ENCODE measurements at regions not wholly inside any gene's neighbourhood (a gene's known extent, or its start where the extent isn't known, plus 50 kb on each side); places are given as distances from the start of the nearest gene placed in this dataset.

DNA sequence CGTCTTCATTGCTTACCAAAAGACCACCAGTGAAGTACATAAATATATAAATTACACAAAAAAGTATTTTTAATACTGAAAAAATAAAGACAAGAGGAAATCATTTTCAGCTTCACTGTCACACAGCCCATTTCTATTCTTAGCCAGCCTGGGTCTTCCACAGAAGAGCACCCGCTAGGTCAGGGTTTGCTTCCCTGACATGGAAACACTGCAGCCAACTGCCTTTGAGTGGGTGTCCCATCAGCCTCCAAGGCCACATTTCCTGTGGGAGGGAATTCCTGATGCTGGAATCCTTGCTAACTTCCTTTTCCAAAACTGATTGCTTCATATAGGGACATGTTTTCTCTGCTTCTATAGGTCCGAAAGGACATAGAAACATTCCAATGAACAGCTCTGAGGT is 137.8 kb upstream of the CAV2 start:
- WGBS (ENCODE audit: insufficient coverage, low coverage, low lambda C conversion rate, missing lambda C conversion rate) = 94% methylated on average over 3 of the region's 3 CpGs
- TF ChIP-seq, protein P1, sequence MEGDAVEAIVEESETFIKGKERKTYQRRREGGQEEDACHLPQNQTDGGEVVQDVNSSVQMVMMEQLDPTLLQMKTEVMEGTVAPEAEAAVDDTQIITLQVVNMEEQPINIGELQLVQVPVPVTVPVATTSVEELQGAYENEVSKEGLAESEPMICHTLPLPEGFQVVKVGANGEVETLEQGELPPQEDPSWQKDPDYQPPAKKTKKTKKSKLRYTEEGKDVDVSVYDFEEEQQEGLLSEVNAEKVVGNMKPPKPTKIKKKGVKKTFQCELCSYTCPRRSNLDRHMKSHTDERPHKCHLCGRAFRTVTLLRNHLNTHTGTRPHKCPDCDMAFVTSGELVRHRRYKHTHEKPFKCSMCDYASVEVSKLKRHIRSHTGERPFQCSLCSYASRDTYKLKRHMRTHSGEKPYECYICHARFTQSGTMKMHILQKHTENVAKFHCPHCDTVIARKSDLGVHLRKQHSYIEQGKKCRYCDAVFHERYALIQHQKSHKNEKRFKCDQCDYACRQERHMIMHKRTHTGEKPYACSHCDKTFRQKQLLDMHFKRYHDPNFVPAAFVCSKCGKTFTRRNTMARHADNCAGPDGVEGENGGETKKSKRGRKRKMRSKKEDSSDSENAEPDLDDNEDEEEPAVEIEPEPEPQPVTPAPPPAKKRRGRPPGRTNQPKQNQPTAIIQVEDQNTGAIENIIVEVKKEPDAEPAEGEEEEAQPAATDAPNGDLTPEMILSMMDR (IDR thresholded peaks at IDR 0.05) = no peak
- no peak for TF ChIP-seq POLR2A (IDR thresholded peaks at IDR 0.05)
- intact Hi-C loops (cut with DNase I) = no loop called here
- ATAC-seq (no peak), DNase-seq (no peak)
- H3K4me1 ChIP-seq = peaks cover 0 to 4% (median 2%) of the 10 kb centered on the region in 4 donors
- no peak overlapping the region for H3K4me3 ChIP-seq
- H3K36me3 ChIP-seq = no peaks in the 10 kb centered on the region
- no peak overlapping the region for H3K27ac ChIP-seq
- H3K9me3 ChIP-seq = no peaks in the 10 kb centered on the region
- H3K27me3 ChIP-seq = no peaks in the 10 kb centered on the region

DNA sequence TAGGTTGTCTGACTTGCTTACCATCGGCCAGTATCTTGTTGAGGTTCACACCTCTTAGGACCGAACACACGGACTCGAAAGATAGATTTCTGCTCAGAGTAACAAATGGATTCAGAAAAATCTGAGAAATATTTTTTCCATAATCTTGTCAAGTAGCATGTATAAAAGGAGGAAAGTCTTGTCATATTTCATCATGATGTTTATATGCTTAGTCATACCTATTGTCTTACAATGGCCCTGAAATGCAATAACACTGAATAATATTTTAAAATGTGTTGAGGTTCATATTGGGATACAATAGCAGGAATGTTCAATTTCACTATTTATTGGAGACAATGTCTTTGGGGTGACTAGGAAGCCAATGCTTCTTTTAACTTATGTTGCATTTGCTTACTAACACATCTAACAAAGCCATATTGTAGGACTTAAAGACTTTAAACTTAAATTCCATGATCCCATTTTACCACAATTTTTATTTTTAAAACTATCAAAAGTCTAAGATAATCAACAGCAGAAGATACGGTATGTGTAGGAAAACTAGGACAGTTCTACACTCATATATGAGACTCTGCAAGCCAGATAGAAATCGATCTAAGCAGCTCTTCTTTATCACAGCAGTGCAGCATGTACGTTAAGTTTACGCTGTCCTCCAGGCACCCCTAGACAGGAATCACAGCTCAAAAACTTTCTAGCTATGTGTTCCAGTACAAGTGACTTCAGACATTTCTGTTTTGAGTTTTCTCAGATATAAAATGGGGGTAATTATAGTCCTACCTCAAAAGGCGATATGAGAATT is 135.7 kb upstream of the CAV2 start:
- H3K9me3 ChIP-seq = no peaks in the 10 kb centered on the region
- ATAC-seq (no peak), DNase-seq (no peak)
- intact Hi-C loops (cut with DNase I) = no loop called here
- 94% methylated on average over 9 of the region's 9 CpGs for WGBS (ENCODE audit: insufficient coverage, low coverage, low lambda C conversion rate, missing lambda C conversion rate)
- H3K36me3 ChIP-seq = no peaks in the 10 kb centered on the region
- no peak overlapping the region for H3K27ac ChIP-seq
- H3K4me1 ChIP-seq = no peaks in the 10 kb centered on the region
- H3K27me3 ChIP-seq = no peaks in the 10 kb centered on the region
- TF ChIP-seq, protein P1 (IDR thresholded peaks at IDR 0.05) = no peak
- TF ChIP-seq POLR2A (IDR thresholded peaks at IDR 0.05) = no peak
- H3K4me3 ChIP-seq = no peak overlapping the region

DNA sequence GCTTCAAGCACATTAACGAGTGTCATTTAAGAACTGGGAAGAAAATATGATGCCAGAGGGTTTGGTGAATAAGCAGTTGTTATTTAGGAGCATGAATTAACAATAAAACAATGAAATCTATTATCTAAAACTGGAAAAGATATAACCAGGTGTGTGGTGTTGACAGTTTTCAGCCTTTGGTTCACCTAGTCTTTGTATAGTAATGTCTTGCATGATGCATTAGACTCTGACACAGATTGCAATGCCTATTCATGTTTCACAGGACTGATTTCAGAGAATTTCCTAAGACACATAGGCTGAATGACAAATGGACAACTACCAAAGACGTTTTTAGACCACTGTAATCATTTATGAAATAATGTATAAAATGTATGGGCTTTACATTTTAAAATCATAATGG is 135.1 kb upstream of the CAV2 start:
- no peaks in the 10 kb centered on the region for H3K4me1 ChIP-seq
- no peak for TF ChIP-seq POLR2A (IDR thresholded peaks at IDR 0.05)
- TF ChIP-seq, protein P1 (IDR thresholded peaks at IDR 0.05) = no peak
- no peaks in the 10 kb centered on the region for H3K9me3 ChIP-seq
- H3K27ac ChIP-seq = no peak overlapping the region
- no peaks in the 10 kb centered on the region for H3K36me3 ChIP-seq
- ATAC-seq (no peak), DNase-seq (no peak)
- H3K27me3 ChIP-seq = no peaks in the 10 kb centered on the region
- intact Hi-C loops (cut with DNase I) = no loop called here
- H3K4me3 ChIP-seq = no peak overlapping the region
- 71% methylated on average over 2 of the region's 2 CpGs for WGBS (ENCODE audit: insufficient coverage, low coverage, low lambda C conversion rate, missing lambda C conversion rate)

DNA sequence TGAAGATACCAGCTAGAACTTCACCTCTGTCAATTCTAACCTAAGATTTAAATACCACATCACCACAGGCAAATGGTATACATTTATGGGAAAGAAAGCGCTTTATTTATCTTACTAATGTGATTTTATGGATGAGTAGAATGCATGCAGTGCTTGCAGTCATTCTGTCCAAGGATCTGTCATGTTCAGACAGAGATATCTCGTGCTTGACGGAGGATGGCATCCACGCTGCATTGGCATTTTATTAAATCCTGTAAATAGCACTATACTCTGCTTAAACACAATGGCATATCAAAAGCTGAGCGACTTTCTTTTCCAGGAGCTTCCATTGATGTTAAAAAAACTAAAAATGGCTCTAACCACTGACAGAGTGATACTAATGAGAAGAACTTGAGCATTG is 133.7 kb upstream of the CAV2 start:
- DNase-seq (no peak), ATAC-seq (no peak)

More for the DNA sequence above, 133.7 kb upstream of the CAV2 start:
- Histone ChIP-seq H3K27ac (no peak overlapping the region), H3K27me3 (no peaks in the 10 kb centered on the region), H3K9me3 (no peaks in the 10 kb centered on the region), H3K36me3 (no peaks in the 10 kb centered on the region), H3K4me3 (no peak overlapping the region), H3K4me1 (no peaks in the 10 kb centered on the region)
- intact Hi-C loops (cut with DNase I) = no loop called here
- TF ChIP-seq, protein P1 (IDR thresholded peaks at IDR 0.05) = no peak
- no peak for TF ChIP-seq POLR2A (IDR thresholded peaks at IDR 0.05)
- 71% methylated on average over 5 of the region's 5 CpGs for WGBS (ENCODE audit: insufficient coverage, low coverage, low lambda C conversion rate, missing lambda C conversion rate)
